Glutamatergic neuron (in vitro differentiated cells): ENCODE measurements at regions not wholly inside any gene's neighbourhood (a gene's known extent, or its start where the extent isn't known, plus 50 kb on each side); places are given as distances from the start of the nearest gene placed in this dataset.

Source experiments
- DNase-seq: peaks from one replicate; pipeline ENCODE4 v3.0.0; 2022
- H3K27ac Mint-ChIP-seq: one replicate; pipeline ENCODE4 v1.8.0; 2020; ENCODE audit warnings: mild to moderate bottlenecking, mixed read lengths, inconsistent platforms; ENCODE audit not compliant: unreplicated experiment
- H3K27me3 Mint-ChIP-seq: one replicate; pipeline ENCODE4 v1.8.0; 2020; ENCODE audit warnings: mild to moderate bottlenecking, moderate library complexity, mixed read lengths, inconsistent platforms; ENCODE audit not compliant: unreplicated experiment
- H3K36me3 Mint-ChIP-seq: one replicate; pipeline ENCODE4 v1.8.0; 2020; ENCODE audit warnings: mild to moderate bottlenecking, mixed read lengths, inconsistent platforms; ENCODE audit not compliant: unreplicated experiment
- H3K4me1 Mint-ChIP-seq: one replicate; pipeline ENCODE4 v1.8.0; 2020; ENCODE audit warnings: mild to moderate bottlenecking, low read depth, mixed read lengths, inconsistent platforms; ENCODE audit not compliant: unreplicated experiment
- H3K4me3 Mint-ChIP-seq: one replicate; pipeline ENCODE4 v1.8.0; 2020; ENCODE audit warnings: mild to moderate bottlenecking, mixed read lengths, inconsistent platforms; ENCODE audit not compliant: unreplicated experiment
- H3K9me3 Mint-ChIP-seq: one replicate; pipeline ENCODE4 v1.8.0; 2020; ENCODE audit warnings: mild to moderate bottlenecking, moderate library complexity, mixed read lengths, inconsistent platforms; ENCODE audit not compliant: unreplicated experiment
- CTCF ChIP-seq: fragments of 200-600 bp; sonication (generic); IDR thresholded peaks from one replicate; pipeline ENCODE4 v1.5.0; 2021; ENCODE audit not compliant: partially characterized antibody, unreplicated experiment

- H3K4me3 Mint-ChIP-seq = no peak overlapping the region
- H3K4me1 Mint-ChIP-seq = no peaks in the 10 kb centered on the region
- no peaks in the 10 kb centered on the region for H3K27me3 Mint-ChIP-seq
- no peak for DNase-seq
- no peaks in the 10 kb centered on the region for H3K9me3 Mint-ChIP-seq
- no peak for TF ChIP-seq CTCF
- no peak overlapping the region for H3K27ac Mint-ChIP-seq
- no peaks in the 10 kb centered on the region for H3K36me3 Mint-ChIP-seq
Observed at GRCh38 chr20:11232896-11233295, 559.1 kb upstream of the JAG1 start.

GRCh38 chr20:11234181-11234580 is 560.4 kb upstream of the JAG1 start:
- H3K4me1 Mint-ChIP-seq = no peaks in the 10 kb centered on the region
- H3K27me3 Mint-ChIP-seq = no peaks in the 10 kb centered on the region
- H3K36me3 Mint-ChIP-seq = no peaks in the 10 kb centered on the region
- DNase-seq = no peak
- no peak overlapping the region for H3K4me3 Mint-ChIP-seq
- H3K27ac Mint-ChIP-seq = no peak overlapping the region
- no peaks in the 10 kb centered on the region for H3K9me3 Mint-ChIP-seq
- TF ChIP-seq CTCF = no peak

GRCh38 chr20:11234608-11235007 is 560.8 kb upstream of the JAG1 start:
- Mint-ChIP-seq H3K36me3 (no peaks in the 10 kb centered on the region), H3K27ac (no peak overlapping the region)

GRCh38 chr20:11235058-11235457 is 561.3 kb upstream of the JAG1 start:
- no peak for DNase-seq
- H3K36me3 Mint-ChIP-seq = no peaks in the 10 kb centered on the region
- no peaks in the 10 kb centered on the region for H3K27me3 Mint-ChIP-seq
- no peak for TF ChIP-seq CTCF
- no peaks in the 10 kb centered on the region for H3K4me1 Mint-ChIP-seq
- no peak overlapping the region for H3K4me3 Mint-ChIP-seq
- H3K9me3 Mint-ChIP-seq = no peaks in the 10 kb centered on the region
- no peak overlapping the region for H3K27ac Mint-ChIP-seq

More at GRCh38 chr20:11234608-11235007, 560.8 kb upstream of the JAG1 start:
- DNase-seq = no peak
- TF ChIP-seq CTCF = no peak
- Mint-ChIP-seq H3K27me3 (no peaks in the 10 kb centered on the region), H3K4me1 (no peaks in the 10 kb centered on the region), H3K9me3 (no peaks in the 10 kb centered on the region), H3K4me3 (no peak overlapping the region)

- peaks cover 2% of the 10 kb centered on the region for H3K27me3 Mint-ChIP-seq
- H3K27ac Mint-ChIP-seq = no peak overlapping the region
- H3K36me3 Mint-ChIP-seq = no peaks in the 10 kb centered on the region
- no peak overlapping the region for H3K4me3 Mint-ChIP-seq
- no peak for TF ChIP-seq CTCF
- DNase-seq = no peak
- no peaks in the 10 kb centered on the region for H3K4me1 Mint-ChIP-seq
- H3K9me3 Mint-ChIP-seq = peaks cover 1% of the 10 kb centered on the region
Observed at GRCh38 chr20:11242320-11242719, 568.5 kb upstream of the JAG1 start.
